CD14-positive monocyte (primary cell): ENCODE measurements at regions not wholly inside any gene's neighbourhood (a gene's known extent, or its start where the extent isn't known, plus 50 kb on each side); places are given as distances from the start of the nearest gene placed in this dataset.
A peak's percentile ranks its signal among the peaks of the same experiment; 100 is the strongest.

Experiments used
- DNase-seq, 3 donors: peaks; one replicate each; pipeline ENCODE4 v3.0.0-alpha.2; 2011 to 2022
- H2AFZ ChIP-seq: 2 replicates; pipeline ENCODE4 v1.6.0; 2012; ENCODE audit warnings: mild to moderate bottlenecking, low read depth, low read length, inconsistent platforms; ENCODE audit not compliant: insufficient read depth, poor library complexity, severe bottlenecking
- H3K27ac ChIP-seq, 2 donors: 1 replicate in 1 of 2; 2 replicates in 1 of 2; pipeline ENCODE4 v1.5.1; 2012 to 2013; ENCODE audit warnings: low read length in 2 of 2, control low read depth in 1 of 2, inconsistent platforms in 1 of 2, low read depth in 1 of 2, mild to moderate bottlenecking in 1 of 2
- H3K27me3 ChIP-seq, 2 donors: one replicate each; pipeline versions ENCODE4 v1.6.0 to v1.6.1; 2011 to 2013; ENCODE audit warnings: low read length in 2 of 2; ENCODE audit not compliant: control insufficient read depth in 2 of 2, insufficient read depth in 2 of 2
- H3K36me3 ChIP-seq, 2 donors: replicated peaks in 1 of 2; 1 replicate in 1 of 2; 2 replicates in 1 of 2; pipeline versions ENCODE4 v1.5.1 to v1.6.1; 2012 to 2013; ENCODE audit warnings: low read length in 2 of 2, control low read depth in 1 of 2, inconsistent platforms in 1 of 2, mild to moderate bottlenecking in 1 of 2; ENCODE audit not compliant: insufficient read depth in 2 of 2, control insufficient read depth in 1 of 2
- H3K4me1 ChIP-seq, 2 donors: 1 replicate in 1 of 2; 2 replicates in 1 of 2; pipeline versions ENCODE4 v1.5.1 to v1.6.1; 2012 to 2013; ENCODE audit warnings: low read length in 2 of 2, control low read depth in 1 of 2, inconsistent platforms in 1 of 2, mild to moderate bottlenecking in 1 of 2, moderate library complexity in 1 of 2; ENCODE audit not compliant: insufficient read depth in 2 of 2, control insufficient read depth in 1 of 2
- H3K4me2 ChIP-seq: replicated peaks from 2 replicates; pipeline ENCODE3; 2012; ENCODE audit warnings: low read length, moderate library complexity, mild to moderate bottlenecking; ENCODE audit not compliant: poor library complexity, severe bottlenecking; ENCODE audit errors: extremely low read depth
- H3K4me3 ChIP-seq, 3 experiments: fragments of 200-600 bp in 1 of 3; sonication (generic) in 1 of 3; replicated peaks in 1 of 3; 1 replicate in 2 of 3; 2 replicates in 1 of 3; pipeline ENCODE4 v1.5.1; 2011 to 2013; ENCODE audit warnings: low read length in 3 of 3, mild to moderate bottlenecking in 3 of 3, control low read depth in 2 of 3, low read depth in 2 of 3, inconsistent platforms in 1 of 3, moderate library complexity in 1 of 3
- H3K79me2 ChIP-seq: 2 replicates; pipeline ENCODE4 v1.6.0; 2012; ENCODE audit warnings: mild to moderate bottlenecking, control low read depth, inconsistent platforms, low read length, moderate library complexity; ENCODE audit not compliant: insufficient read depth
- H3K9ac ChIP-seq: 2 replicates; pipeline ENCODE4 v1.6.0; 2017; ENCODE audit warnings: low read length, mild to moderate bottlenecking; ENCODE audit not compliant: insufficient read depth, poor library complexity, severe bottlenecking
- H3K9me3 ChIP-seq, 2 donors: replicated peaks in 1 of 2; 1 replicate in 1 of 2; 2 replicates in 1 of 2; pipeline versions ENCODE4 v1.5.1 to v1.6.1; 2012 to 2013; ENCODE audit warnings: low read length in 2 of 2, control low read depth in 1 of 2; ENCODE audit not compliant: control insufficient read depth in 1 of 2, insufficient read depth in 1 of 2
- H4K20me1 ChIP-seq: 2 replicates; pipeline ENCODE4 v1.6.0; 2012; ENCODE audit warnings: mild to moderate bottlenecking, low read length, control low read depth, moderate library complexity; ENCODE audit not compliant: insufficient read depth
- H3K27ac Mint-ChIP-seq, 7 donors: one replicate each; pipeline ENCODE4 v1.8.0; 2020; ENCODE audit warnings: mild to moderate bottlenecking in 7 of 7, mixed read lengths in 7 of 7, moderate library complexity in 6 of 7, inconsistent platforms in 2 of 7
- H3K27me3 Mint-ChIP-seq, 3 donors: one replicate each; pipeline ENCODE4 v1.8.0; 2021 to 2022; ENCODE audit warnings: low read depth in 3 of 3, mild to moderate bottlenecking in 3 of 3, mixed read lengths in 3 of 3, moderate library complexity in 3 of 3, inconsistent platforms in 1 of 3
- H3K36me3 Mint-ChIP-seq, 2 donors: one replicate each; pipeline ENCODE4 v1.8.0; 2020; ENCODE audit warnings: mixed read lengths in 2 of 2, inconsistent platforms in 1 of 2, mild to moderate bottlenecking in 1 of 2
- H3K4me1 Mint-ChIP-seq: one replicate; pipeline ENCODE4 v1.8.0; 2020; ENCODE audit warnings: mild to moderate bottlenecking, mixed read lengths
- H3K4me3 Mint-ChIP-seq, 2 donors: one replicate each; pipeline ENCODE4 v1.8.0; 2020; ENCODE audit warnings: mild to moderate bottlenecking in 2 of 2, mixed read lengths in 2 of 2, moderate library complexity in 1 of 2
- H3K9me3 Mint-ChIP-seq, 7 donors: one replicate each; pipeline ENCODE4 v1.8.0; 2020 to 2022; ENCODE audit warnings: mixed read lengths in 7 of 7, mild to moderate bottlenecking in 6 of 7, moderate library complexity in 6 of 7, inconsistent platforms in 2 of 7
- CTCF ChIP-seq: fragments of 200-600 bp; IDR thresholded peaks from one replicate; pipeline ENCODE4 v1.8.0; 2022; ENCODE audit warnings: antibody characterized with exemption, mild to moderate bottlenecking
- WGBS: methylation state at CpG from one replicate; pipeline ENCODE4 v1.1.5; 2013; ENCODE audit warnings: missing lambda C conversion rate; ENCODE audit not compliant: insufficient coverage; 5-methylcytosine and 5-hydroxymethylcytosine counted together
- intact Hi-C, 2 donors: fragments of 100-400 bp; cut with micrococcal nuclease; formaldehyde crosslinking; loops; one replicate each; pipeline versions ENCODE4 v1.15.0 to v1.15.1; 2023

- no peak overlapping the region for H2AFZ ChIP-seq
- Mint-ChIP-seq H3K4me3 (peak overlapping the region in 1 of 2 donors; percentile 27), H3K27me3 (peaks cover 7 to 9% (median 8%) of the 10 kb centered on the region in 3 donors), H3K27ac (no peak overlapping the region), H3K36me3 (no peaks in the 10 kb centered on the region), H3K9me3 (peaks cover 0 to 6% (median 0%) of the 10 kb centered on the region in 7 donors), H3K4me1 (peaks cover 15% of the 10 kb centered on the region)
- no peak overlapping the region for H3K27ac ChIP-seq
- WGBS, result 95% methylated on average over 4 of the region's 8 CpGs
- no peaks in the 10 kb centered on the region for H3K36me3 ChIP-seq
- H3K4me2 ChIP-seq, result no peak overlapping the region
- no peak for TF ChIP-seq CTCF
- no peak overlapping the region for H3K4me3 ChIP-seq
- H4K20me1 ChIP-seq, result no peaks in the 10 kb centered on the region
- H3K4me1 ChIP-seq, result peaks cover 5 to 15% of the 10 kb centered on the region in 2 donors
- DNase-seq, result no peak
- no peaks in the 10 kb centered on the region for H3K27me3 ChIP-seq
- H3K9me3 ChIP-seq, result no peaks in the 10 kb centered on the region
- H3K9ac ChIP-seq, result no peak overlapping the region
- H3K79me2 ChIP-seq, result no peaks in the 10 kb centered on the region
- intact Hi-C loops, result no loop called here
Measured at GRCh38 chr9:113787871-113788270, 88.2 kb upstream of the ZNF618 start.

- intact Hi-C loops, result no loop called here
- TF ChIP-seq CTCF, result no peak
- 80% methylated on average over 1 of the region's 10 CpGs for WGBS
Measured at GRCh38 chr9:113788616-113789330, 87.3 kb upstream of the ZNF618 start.

More at GRCh38 chr9:113788616-113789330, 87.3 kb upstream of the ZNF618 start:
- no peaks in the 10 kb centered on the region for H3K36me3 Mint-ChIP-seq
- peaks cover 0 to 6% (median 0%) of the 10 kb centered on the region in 7 donors for H3K9me3 Mint-ChIP-seq
- no peaks in the 10 kb centered on the region for H3K27me3 ChIP-seq
- no peak overlapping the region for H3K4me3 ChIP-seq
- H3K4me1 Mint-ChIP-seq, result peaks cover 15% of the 10 kb centered on the region
- H3K4me3 Mint-ChIP-seq, result no peak overlapping the region
- no peak overlapping the region for H3K27ac ChIP-seq
- H3K9me3 ChIP-seq, result no peaks in the 10 kb centered on the region
- H3K4me1 ChIP-seq, result peaks cover 5 to 15% of the 10 kb centered on the region in 2 donors
- no peak overlapping the region for H3K4me2 ChIP-seq
- H4K20me1 ChIP-seq, result no peaks in the 10 kb centered on the region
- no peak overlapping the region for H2AFZ ChIP-seq
- H3K36me3 ChIP-seq, result no peaks in the 10 kb centered on the region
- no peak for DNase-seq
- H3K27ac Mint-ChIP-seq, result no peak overlapping the region
- H3K27me3 Mint-ChIP-seq, result peaks cover 6 to 9% (median 6%) of the 10 kb centered on the region in 3 donors
- H3K79me2 ChIP-seq, result no peaks in the 10 kb centered on the region
- no peak overlapping the region for H3K9ac ChIP-seq
